ENCODE measurements at regions not wholly inside any gene's neighbourhood (a gene's known extent, or its start where the extent isn't known, plus 50 kb on each side); places are given as distances from the start of the nearest gene placed in this dataset.

DNA sequence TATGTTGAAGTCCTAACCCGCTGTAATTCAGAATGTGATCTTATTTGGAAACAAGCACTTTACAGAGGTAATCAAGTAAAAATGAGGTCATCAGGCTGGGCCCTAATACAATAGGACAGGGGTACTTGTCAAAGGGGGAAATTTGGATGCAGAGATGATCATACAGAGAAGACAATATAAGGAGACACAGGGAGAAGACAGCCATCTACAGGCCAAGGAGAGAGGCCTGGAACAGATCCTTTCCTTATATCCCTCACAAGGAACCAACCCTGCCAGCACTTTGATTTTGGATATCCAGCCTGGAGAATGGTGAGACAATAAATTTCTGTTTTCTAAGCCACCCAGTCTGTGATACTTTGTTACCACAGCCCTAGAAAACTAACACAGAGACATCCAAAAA, 104.3 kb downstream of the METTL4 start:
- DNase-seq, result no peak

DNA sequence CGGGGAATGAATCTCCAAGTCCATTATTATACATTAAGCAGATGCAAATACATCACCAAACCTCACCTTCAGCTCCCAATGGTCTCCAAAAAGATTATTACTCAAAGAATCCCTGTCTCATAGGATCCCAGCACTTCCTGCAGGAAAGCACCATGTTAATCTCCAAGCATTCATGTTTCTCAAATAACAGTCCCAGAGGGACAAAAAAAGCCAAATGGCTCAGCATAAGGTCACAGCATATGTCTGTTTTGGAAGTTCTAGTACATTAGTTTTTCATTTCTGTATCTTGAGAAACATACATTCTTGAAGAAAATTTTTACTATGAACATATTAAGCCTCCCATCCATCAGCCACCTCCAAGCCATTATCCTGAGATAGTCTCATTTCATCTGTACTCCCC, 103.3 kb downstream of the METTL4 start:
- no peak for DNase-seq

DNA sequence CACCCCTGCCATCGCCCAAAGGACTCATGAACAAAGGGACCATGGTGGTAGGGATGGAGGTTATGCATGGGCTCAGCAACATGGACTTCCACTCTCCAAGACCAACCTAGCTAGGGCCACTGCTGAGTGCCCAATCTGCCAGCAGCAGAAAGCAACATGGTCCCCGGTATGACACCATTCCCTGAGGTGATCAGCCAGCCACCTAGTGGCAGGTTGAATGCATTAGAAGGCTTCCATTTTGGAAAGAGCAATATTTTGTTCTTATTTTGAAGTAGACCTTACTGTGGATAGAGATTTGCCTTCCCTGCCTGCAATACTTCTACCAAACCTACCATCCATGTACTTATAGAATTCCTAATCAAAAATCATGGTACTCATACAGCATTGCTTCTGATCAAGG, 99.8 kb downstream of the METTL4 start:
- DNase-seq, result no peak

DNA sequence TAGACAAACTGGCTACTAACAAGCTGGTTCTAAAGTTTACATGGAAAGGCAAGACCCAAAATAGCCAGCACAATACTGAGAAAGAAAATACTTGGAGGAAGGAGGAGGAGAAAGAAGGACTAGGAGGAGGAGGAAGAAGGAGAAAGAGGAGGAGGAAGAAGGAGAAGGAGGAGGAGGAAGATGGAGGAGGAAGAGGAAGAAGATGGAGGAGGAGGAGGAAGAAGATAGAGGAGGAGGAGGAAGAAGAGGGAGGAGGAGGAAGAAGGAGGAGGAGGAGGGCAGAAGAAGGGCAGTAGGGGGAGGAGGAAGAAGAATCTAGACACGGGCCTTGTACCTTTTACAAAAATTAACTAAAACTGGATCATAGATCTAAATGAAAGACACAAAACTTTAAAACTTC, 92.6 kb downstream of the METTL4 start:
- DNase-seq, result no peak

DNA sequence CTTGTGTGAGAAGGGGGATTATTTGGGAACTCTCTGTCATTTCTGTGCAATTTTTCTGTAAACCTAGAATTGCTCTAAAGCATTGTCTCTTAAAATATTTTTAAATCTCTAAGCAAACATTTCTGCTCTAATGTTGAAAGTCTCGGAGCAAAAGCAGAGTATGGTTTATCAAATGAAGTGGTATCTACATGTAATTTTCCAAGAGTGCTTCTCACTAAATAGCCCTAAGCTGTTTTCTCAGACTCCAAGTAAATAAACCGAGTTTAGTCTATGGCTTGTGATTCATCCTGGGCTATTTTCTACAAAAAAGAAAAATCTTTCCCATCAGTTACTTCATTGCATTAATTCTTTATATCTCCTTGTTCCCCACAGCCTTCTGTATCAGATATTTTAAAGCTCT, 90.8 kb downstream of the METTL4 start:
- DNase-seq, result no peak

DNA sequence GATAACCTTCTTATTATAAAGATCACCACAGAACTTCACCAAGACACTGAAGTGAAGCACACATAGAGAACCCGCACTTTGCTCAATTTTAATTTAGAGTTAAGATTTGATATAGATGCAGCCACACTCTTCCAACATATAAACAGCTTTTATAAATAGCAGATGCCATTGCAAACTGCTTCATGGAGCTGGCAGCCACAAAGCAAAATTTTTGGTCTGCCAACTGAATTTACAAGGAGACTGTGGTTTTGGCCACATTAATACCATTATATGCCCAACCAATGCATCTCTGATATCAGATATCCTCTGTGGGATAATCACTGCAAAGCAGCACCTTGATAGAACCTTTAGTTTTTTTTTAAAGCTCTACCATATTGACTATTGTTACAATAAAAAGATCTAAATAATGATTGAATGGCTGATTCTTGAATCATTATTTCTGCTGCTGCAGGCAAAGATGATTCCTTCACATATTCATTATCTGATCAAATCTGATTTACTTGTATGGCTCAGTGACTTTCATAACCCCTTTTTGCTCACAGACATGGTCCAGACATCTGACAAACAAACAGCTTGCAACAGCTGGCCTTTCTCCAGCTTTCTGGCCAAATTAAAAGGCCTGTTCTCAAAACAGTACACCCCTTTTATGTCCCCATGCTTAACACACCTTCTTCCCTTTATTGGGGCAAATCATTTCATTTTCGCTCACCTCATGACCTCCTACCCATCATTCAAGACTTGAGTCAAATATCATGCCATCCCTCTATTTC, 88.4 kb downstream of the METTL4 start:
- no peak for DNase-seq

DNA sequence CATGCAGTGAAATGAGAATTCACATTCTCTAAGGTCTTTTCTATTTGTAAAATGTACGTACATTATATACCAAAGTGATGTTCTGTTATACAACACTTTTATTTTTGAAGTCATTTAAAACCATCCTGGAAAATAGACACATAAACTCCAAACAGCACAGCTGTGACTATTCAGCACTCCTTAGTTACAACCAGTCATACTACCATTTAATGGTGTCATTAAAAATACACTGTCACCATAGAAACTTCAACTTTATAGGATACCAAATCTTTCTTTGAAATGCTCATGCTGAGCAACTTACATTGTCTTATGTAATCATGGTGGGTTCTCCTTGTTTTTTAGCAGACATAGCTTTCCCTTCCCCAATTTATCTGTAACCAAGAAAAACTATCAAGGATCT, 85.3 kb downstream of the METTL4 start:
- DNase-seq, result no peak

DNA sequence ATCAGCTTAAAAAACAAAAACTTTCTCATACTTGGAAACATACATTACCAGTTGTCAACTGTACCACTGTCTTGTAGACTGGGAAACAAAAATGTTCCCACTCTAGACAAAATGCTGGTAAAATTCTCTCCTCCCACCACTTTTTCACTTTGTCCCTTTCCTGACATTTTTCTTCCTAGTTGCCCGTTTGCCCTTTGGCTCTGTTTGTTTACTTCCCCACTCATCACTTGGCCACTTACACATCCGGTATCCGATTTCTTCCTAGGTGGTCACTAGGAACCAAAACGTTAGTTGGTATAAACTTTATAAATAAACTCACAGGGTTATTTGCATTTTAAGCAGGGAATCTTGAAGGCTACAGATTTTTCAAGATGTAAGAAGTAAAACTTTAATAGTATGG, 84.9 kb downstream of the METTL4 start:
- no peak for DNase-seq
